Stimulated activated CD8-positive, alpha-beta memory T cell treated with anti-CD3 and anti-CD28 coated beads, Interleukin-12 subunit alpha, Interleukin-12 subunit beta, amount 100 ng/mL, for 1 hour (primary cell): ENCODE measurements at regions not wholly inside any gene's neighbourhood (a gene's known extent, or its start where the extent isn't known, plus 50 kb on each side); places are given as distances from the start of the nearest gene placed in this dataset.
"Not testable (repeated sequence)": the region's sequence is repeated elsewhere in the genome, so short reads cannot be mapped to it uniquely, and the experiment has no call there.

Experiments
- DNase-seq: peaks from one replicate; pipeline ENCODE4 v3.0.0-alpha.2; 2020; ENCODE audit warnings: low read depth

DNA sequence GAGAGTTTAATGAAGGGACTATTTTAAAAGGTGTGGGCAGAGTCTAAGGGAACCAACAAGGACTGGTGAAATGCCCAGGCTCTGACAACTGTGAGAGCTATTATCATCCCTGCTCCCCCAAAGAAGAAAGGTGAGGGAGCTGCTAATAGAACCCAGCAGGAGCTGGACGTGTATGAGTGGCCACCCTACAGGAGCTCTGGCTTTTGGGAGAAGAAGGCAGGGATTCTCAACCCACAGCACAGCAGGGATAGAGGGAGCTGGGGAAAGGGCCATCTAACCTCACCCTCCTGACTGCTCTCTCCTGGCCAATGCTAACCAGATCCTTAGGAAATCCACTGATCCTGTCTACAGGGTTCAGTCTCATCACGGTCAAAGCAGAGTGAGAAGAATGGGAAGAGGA lies 57.1 kb downstream of the GRIN2B start:
- DNase-seq = no peak

DNA sequence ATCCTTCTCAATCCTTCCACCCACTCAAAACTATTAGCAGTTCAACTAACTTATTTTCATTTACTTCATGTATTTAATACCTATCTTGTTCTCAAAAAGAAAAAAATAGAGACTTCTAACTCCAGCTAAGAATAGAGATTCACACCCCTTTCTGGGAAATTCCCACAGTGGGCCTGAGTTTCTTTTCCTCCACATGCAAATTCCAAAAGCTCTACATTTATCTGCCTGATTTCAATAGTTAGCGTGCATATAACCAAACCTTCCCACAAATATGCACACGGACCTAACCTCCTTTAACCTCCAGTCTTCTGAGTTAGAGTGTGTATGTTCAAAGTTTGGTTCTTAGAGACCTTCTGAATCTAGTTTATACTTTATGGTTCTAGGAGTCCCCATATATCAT lies 62.5 kb downstream of the GRIN2B start:
- DNase-seq = no peak

DNA sequence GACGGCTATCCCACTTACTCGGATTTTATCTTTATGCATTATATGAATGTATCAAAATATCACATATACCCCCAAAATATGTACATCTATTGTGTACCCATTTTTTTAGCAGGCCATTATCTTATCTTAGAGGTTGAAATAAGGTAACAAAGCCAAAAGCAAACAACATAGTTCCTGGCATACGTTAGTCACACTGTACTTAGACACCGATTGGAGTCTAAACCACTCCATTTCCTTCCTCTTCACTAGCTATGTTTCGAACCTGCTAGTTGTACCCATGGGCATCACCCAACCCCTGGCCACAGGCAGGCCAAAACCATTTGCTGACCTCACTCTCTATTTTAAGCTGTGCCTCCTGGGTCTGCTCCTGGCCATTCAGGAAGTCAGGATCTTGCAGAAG lies 66.3 kb downstream of the GRIN2B start:
- no peak for DNase-seq

- DNase-seq = no peak
Observed at GRCh38 chr12:13913371-13913770, 68.0 kb downstream of the GRIN2B start.

DNA sequence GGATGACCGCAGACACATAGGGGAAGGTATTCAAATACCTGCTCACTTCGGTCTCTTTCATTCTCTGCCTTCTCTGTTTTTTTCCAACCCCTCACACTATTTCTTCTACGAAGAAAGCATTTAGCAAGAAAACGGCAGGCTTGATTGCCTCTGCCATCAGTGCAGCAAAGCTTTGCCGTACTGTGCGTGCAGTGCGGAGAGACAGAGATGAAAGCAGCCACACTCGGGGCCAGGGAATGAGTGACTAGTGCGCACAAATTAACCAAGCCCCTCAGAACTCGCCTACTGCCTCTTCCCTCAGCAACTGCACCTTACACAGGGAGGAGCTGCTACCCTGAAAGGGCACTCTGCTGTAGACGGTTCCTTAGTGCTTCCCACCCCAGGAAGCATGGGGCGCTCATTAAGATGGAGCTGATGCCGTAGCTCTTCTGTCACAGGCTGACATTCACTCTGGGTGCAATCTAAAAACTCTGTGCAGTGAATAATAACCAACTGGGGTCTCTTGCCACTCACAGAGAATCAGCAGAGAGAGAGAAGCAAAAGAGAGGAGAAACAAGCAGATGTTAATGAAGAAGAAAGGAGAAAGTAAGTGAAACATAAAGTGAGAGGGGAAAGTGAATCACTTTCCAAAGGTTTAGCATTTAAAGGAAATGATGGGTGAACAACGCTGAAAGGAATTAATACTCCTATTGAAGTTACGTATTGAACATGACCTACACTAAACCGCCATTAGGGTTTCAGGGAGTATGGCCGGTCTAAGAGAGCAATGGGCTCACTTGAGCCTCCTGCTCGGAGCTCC lies 69.4 kb downstream of the GRIN2B start:
- DNase-seq = no peak

DNA sequence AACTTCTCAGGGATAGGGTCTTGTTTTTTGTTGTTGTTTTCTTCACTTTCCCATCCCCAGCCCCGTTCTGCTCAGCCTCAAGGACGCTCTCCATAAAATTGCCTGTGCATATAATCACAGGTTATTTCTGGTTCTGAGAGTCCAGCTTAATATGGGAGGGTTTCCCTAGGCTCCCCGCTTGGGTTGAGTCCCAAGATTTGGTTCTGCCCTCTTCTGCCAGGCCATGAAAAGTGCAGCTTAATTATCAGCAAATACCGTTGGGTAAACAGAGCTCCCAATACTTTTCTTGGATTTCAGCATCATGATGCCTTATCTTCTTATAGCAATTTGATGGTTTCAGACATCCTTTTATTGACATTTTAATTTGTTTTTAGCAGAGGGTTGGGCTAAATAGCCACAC lies 75.6 kb downstream of the GRIN2B start:
- DNase-seq = no peak

- DNase-seq = no peak
Observed at GRCh38 chr12:13900718-13901117, 80.7 kb downstream of the GRIN2B start.

- not testable (repeated sequence) for DNase-seq
Observed at GRCh38 chr12:13898387-13898786, 83.0 kb downstream of the GRIN2B start.

GRCh38 chr12:13897811-13898210 lies 83.6 kb downstream of the GRIN2B start:
- no peak for DNase-seq

GRCh38 chr12:13896063-13896626 lies 85.3 kb downstream of the GRIN2B start:
- DNase-seq = no peak

- no peak for DNase-seq
Observed at GRCh38 chr12:13891902-13892301, 89.5 kb downstream of the GRIN2B start.

DNA sequence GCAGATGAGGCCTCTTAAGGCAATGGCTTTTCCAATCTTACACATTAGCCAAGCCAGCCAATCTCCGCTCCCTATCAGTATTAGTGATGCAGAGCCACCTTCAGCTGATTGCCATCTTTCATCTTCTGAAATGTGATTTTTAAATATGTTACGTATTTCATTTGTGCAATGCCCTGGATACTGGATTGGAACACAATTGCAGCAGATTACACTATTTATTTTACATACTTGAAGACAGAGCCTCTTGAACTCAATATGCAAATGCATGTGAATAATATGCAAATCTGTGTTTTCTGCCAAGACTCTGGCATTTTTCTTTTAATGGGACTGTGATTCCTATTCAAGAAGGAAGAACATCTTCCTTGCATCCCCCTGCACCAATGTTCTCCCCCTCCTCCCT lies 90.5 kb downstream of the GRIN2B start:
- DNase-seq = no peak

- no peak for DNase-seq
Observed at GRCh38 chr12:13887779-13888388, 93.5 kb downstream of the GRIN2B start.

DNA sequence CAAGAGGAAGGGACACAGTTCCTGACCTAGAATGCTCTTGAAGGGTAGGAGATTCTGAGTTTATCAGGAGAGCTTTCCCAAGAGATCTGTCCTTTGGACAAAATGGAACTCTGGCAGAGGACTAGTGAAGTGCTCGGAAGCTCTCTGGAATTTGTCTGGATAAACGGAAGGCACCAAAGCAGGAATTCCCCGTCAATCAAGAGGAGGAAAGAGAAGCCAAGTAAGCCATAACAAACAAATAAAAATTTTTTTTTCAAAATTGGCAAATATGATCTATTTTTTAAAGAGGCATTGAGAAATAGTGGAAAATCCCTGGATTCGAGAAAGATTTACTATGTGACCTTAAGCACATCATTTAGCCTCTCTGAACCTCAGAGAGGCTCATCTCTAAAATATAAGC lies 99.2 kb downstream of the GRIN2B start:
- DNase-seq = no peak

- DNase-seq = no peak
Observed at GRCh38 chr12:13880613-13881012, 100.8 kb downstream of the GRIN2B start.

DNA sequence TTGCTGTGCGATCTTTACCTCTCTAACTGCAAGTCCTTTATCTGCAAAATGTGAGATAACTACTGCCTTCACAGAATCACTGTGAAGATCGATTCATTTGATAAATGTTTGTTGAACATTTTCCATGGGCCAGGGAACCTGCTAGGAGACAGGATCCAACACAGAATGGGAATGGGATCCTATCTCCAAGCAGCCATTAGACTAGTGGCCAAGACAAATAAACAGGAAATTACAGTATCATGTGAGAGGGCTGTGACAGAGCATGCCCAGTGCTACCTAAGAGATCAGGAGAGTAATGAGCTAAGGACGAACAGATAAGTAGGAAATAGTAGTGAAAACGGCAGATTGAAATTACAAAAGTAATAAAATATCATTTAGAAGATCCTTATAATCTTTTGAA lies 105.7 kb downstream of the GRIN2B start:
- no peak for DNase-seq

GRCh38 chr12:13870255-13870654 lies 111.1 kb downstream of the GRIN2B start:
- DNase-seq = no peak

DNA sequence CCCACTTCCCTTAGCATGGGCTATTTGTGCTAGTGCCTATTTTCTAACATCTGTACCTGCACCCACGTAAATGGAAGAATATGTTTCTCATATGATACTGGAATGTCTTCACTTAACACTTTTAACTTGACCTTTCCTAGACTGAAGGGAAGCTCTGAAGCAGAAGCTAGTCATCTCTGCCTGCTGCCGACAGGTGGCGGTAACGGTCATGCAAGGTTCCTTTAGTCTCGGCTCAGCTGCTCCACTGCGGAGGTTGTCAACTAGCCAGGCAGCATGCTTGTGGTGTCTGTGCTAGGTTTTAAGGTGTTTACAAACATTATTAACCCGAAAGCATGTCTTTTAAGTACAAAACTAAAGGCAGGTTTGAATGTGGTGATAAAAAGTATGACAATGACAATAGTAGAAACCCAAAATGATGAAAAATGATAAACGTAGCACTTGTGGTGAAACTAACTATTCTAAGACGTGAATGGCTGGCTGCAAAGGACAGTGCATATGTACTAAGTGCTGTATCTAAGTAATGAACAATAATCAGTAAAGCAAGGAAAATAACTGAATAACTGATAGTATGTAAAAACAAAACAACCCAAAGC lies 117.2 kb downstream of the GRIN2B start:
- DNase-seq = peak; percentile 21

- DNase-seq = no peak
Observed at GRCh38 chr12:13857750-13858149, 123.7 kb downstream of the GRIN2B start.

- no peak for DNase-seq
Observed at GRCh38 chr12:13853471-13853870, 127.9 kb downstream of the GRIN2B start.

DNA sequence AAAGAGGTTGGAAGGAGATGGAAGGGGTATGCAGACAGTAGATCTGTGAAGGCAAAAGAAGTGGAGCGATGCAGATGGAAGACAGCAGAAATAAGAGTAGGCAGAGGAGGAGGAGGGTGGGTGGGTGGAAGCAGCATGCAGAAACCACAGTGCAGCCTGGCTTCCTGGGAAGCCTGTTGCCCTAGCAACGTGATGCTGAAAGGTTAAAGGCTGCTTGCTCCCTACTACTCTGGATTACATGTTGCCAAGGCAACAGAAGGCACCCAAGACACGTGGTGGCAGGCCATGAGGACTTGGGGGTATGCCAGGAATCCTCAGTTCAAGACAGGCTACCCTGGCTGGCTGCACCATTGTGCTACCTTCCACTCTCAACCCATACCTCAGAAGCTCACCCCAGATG lies 129.6 kb downstream of the GRIN2B start:
- no peak for DNase-seq

GRCh38 chr12:13849456-13849855 lies 131.9 kb downstream of the GRIN2B start:
- DNase-seq = no peak

- no peak for DNase-seq
Observed at GRCh38 chr12:13843841-13844240, 137.6 kb downstream of the GRIN2B start.
